ENCODE measurements at regions not wholly inside any gene's neighbourhood (a gene's known extent, or its start where the extent isn't known, plus 50 kb on each side); places are given as distances from the start of the nearest gene placed in this dataset.

DNA sequence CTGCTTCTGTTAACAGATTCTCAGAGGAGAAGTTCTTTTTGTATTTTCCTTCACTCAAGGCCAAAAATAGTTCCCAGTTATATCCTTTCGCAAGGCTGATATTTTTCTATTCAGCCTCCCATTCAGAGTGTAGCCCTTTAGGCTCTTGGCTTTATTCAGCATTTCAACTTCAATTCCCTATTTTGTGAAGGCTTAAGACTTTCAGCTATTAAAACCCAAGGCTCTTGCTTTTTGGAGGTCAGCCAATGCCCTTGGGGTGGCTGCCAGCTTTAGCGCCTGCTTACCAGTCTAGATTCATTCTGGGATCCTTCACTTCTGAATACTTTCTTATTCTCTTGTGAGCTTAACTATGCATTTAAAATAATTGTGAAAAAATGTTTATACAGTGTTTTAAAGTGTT, 57.3 kb upstream of the ADGRA3 start:
- Mint-ChIP-seq H3K36me3 (ENCODE audit: low read depth) (peaks cover 3% of the 10 kb centered on the region), H3K27me3 (ENCODE audit: low read depth) (no peaks in the 10 kb centered on the region), H3K4me3 (ENCODE audit: unreplicated experiment) (no peak overlapping the region), H3K4me1 (ENCODE audit: low read depth) (peaks cover 28% of the 10 kb centered on the region), H3K27ac (ENCODE audit: unreplicated experiment) (peak overlapping the region; percentile 47), H3K9me3 (ENCODE audit: low read depth) (peaks cover 17% of the 10 kb centered on the region)
- TF ChIP-seq, protein P1, sequence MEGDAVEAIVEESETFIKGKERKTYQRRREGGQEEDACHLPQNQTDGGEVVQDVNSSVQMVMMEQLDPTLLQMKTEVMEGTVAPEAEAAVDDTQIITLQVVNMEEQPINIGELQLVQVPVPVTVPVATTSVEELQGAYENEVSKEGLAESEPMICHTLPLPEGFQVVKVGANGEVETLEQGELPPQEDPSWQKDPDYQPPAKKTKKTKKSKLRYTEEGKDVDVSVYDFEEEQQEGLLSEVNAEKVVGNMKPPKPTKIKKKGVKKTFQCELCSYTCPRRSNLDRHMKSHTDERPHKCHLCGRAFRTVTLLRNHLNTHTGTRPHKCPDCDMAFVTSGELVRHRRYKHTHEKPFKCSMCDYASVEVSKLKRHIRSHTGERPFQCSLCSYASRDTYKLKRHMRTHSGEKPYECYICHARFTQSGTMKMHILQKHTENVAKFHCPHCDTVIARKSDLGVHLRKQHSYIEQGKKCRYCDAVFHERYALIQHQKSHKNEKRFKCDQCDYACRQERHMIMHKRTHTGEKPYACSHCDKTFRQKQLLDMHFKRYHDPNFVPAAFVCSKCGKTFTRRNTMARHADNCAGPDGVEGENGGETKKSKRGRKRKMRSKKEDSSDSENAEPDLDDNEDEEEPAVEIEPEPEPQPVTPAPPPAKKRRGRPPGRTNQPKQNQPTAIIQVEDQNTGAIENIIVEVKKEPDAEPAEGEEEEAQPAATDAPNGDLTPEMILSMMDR (IDR thresholded peaks at IDR 0.05), result no peak
- DNase-seq (ENCODE audit: low spot score), result no peak

DNA sequence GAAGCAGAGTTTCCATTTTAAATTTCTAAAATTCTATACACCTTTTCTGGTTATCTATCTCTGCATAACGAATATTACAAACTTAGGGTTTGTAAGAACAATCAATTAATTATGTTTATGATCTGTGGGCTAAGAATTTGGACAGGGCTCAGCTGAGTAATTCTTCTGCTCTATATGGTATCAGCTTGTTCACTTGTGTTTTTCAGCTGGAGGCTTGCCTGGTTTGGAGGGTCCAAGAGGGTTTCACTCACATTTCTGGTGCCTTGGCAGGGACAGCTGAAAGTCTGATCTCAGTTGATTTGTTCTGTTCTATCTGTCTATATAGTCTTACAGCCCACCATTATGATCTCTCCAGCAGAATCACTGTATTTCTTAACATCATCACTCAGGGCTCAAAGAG, 57.8 kb upstream of the ADGRA3 start:
- H3K36me3 Mint-ChIP-seq (ENCODE audit: low read depth), result peaks cover 3% of the 10 kb centered on the region
- no peak for DNase-seq (ENCODE audit: low spot score)
- no peaks in the 10 kb centered on the region for H3K27me3 Mint-ChIP-seq (ENCODE audit: low read depth)
- peaks cover 32% of the 10 kb centered on the region for H3K4me1 Mint-ChIP-seq (ENCODE audit: low read depth)
- no peak overlapping the region for H3K27ac Mint-ChIP-seq (ENCODE audit: unreplicated experiment)
- TF ChIP-seq, protein P1 (IDR thresholded peaks at IDR 0.05), result no peak
- no peak overlapping the region for H3K4me3 Mint-ChIP-seq (ENCODE audit: unreplicated experiment)
- peaks cover 17% of the 10 kb centered on the region for H3K9me3 Mint-ChIP-seq (ENCODE audit: low read depth)

DNA sequence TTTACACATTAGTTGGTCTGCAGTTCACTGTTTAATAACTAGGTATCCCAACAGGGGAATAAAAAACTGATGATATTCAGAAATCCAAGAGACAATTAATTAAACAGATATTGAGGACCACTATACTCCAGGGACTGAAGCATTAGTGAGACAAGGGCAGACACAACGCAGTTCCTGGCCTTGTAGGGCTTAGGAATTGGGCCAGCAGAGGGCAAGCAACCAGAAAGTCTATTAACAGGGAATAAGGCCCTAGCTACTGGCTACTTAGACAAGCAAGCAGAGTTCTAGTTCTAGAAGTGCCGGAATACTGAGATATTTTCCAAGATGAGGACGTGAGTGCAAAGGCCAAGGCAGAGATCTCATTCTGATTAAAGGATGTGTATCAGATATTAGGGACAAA, 58.6 kb upstream of the ADGRA3 start:
- Mint-ChIP-seq H3K4me1 (ENCODE audit: low read depth) (peaks cover 32% of the 10 kb centered on the region), H3K9me3 (ENCODE audit: low read depth) (peaks cover 12% of the 10 kb centered on the region), H3K27me3 (ENCODE audit: low read depth) (no peaks in the 10 kb centered on the region), H3K36me3 (ENCODE audit: low read depth) (peaks cover 3% of the 10 kb centered on the region), H3K27ac (ENCODE audit: unreplicated experiment) (no peak overlapping the region), H3K4me3 (ENCODE audit: unreplicated experiment) (no peak overlapping the region)
- DNase-seq (ENCODE audit: low spot score), result no peak
- TF ChIP-seq, protein P1 (IDR thresholded peaks at IDR 0.05), result peak; percentile 9

DNA sequence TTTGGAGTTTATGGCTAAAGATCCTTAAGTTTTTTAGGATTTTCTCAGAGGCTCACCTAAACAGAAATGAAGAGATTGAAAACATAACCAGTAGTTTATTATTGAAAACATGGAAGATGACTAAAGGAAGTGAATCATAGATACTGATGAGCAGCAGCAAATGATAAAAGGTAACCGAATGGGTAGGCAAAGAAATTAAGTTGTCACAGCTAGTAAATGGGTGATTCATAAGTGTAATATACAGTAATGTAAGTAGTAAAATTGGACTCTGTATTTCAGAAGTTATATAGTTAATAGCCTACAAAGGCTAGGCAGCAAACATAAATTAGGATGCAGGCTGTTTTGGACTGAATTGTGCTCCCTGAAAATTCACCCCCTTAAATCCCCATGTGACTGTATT, 59.0 kb upstream of the ADGRA3 start:
- H3K4me1 Mint-ChIP-seq (ENCODE audit: low read depth), result peaks cover 32% of the 10 kb centered on the region
- TF ChIP-seq, protein P1 (IDR thresholded peaks at IDR 0.05), result no peak
- H3K4me3 Mint-ChIP-seq (ENCODE audit: unreplicated experiment), result no peak overlapping the region
- DNase-seq (ENCODE audit: low spot score), result no peak
- H3K27ac Mint-ChIP-seq (ENCODE audit: unreplicated experiment), result no peak overlapping the region
- peaks cover 8% of the 10 kb centered on the region for H3K9me3 Mint-ChIP-seq (ENCODE audit: low read depth)
- peaks cover under 1% of the 10 kb centered on the region for H3K36me3 Mint-ChIP-seq (ENCODE audit: low read depth)
- no peaks in the 10 kb centered on the region for H3K27me3 Mint-ChIP-seq (ENCODE audit: low read depth)

DNA sequence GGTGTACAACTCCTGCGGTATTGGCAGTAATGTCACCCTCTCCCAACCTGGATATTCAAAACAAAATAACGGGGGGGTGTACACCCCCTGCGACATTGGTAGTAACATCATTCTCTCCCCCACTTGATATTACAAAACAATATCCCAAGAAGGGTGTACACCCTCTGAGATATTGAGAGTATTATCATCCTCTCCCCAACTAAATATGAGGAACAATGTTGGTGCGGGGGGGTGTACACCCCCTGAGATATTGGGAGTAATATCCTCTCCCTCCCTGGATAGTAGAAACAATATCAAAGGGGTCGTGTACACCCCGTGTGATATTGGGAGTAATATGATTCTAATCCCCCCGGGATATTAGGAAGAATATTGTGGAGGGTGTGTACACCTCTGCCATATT, 71.4 kb upstream of the ADGRA3 start:
- H3K4me1 Mint-ChIP-seq (ENCODE audit: low read depth), result no peaks in the 10 kb centered on the region
- no peak overlapping the region for H3K27ac Mint-ChIP-seq (ENCODE audit: unreplicated experiment)
- no peak overlapping the region for H3K4me3 Mint-ChIP-seq (ENCODE audit: unreplicated experiment)
- peaks cover 8% of the 10 kb centered on the region for H3K27me3 Mint-ChIP-seq (ENCODE audit: low read depth)
- H3K36me3 Mint-ChIP-seq (ENCODE audit: low read depth), result no peaks in the 10 kb centered on the region
- no peak for DNase-seq (ENCODE audit: low spot score)
- TF ChIP-seq, protein P1 (IDR thresholded peaks at IDR 0.05), result no peak
- H3K9me3 Mint-ChIP-seq (ENCODE audit: low read depth), result no peaks in the 10 kb centered on the region
